WTC11 (cell line): ENCODE measurements at regions not wholly inside any gene's neighbourhood (a gene's known extent, or its start where the extent isn't known, plus 50 kb on each side); places are given as distances from the start of the nearest gene placed in this dataset.

Experiments
- ATAC-seq: fragments of 200-7000 bp; cut with Tn5 transposase; 2 replicates; pipeline ENCODE4 v1.10.0; 2021; ENCODE audit warnings: mild to moderate bottlenecking, moderate library complexity
- CTCF ChIA-PET: fragments of 300-600 bp; sonication (Branson Sonifier 250); formaldehyde crosslinking; loops from one replicate; lab custom pipeline; 2021; ENCODE audit warnings: antibody characterized with exemption; lab: Charles Lee
- POLR2A ChIA-PET: fragments of 350-600 bp; sonication (Branson Sonifier 250); formaldehyde crosslinking; loops from one replicate; lab custom pipeline; 2021; ENCODE audit warnings: antibody characterized with exemption; lab: Charles Lee
- DNase-seq: peaks from one replicate; pipeline ENCODE4 v3.0.0; 2021; ENCODE audit warnings: low spot score
- H3K27ac Mint-ChIP-seq: 2 replicates; pipeline ENCODE4 v1.8.0; 2021; ENCODE audit warnings: mixed read lengths
- H3K27me3 Mint-ChIP-seq: 2 replicates; pipeline ENCODE4 v1.8.0; 2021; ENCODE audit warnings: low read depth, mild to moderate bottlenecking, moderate library complexity, mixed read lengths
- H3K36me3 Mint-ChIP-seq: 2 replicates; pipeline ENCODE4 v1.8.0; 2021; ENCODE audit warnings: mixed read lengths
- H3K4me1 Mint-ChIP-seq: 2 replicates; pipeline ENCODE4 v1.8.0; 2022; ENCODE audit warnings: mixed read lengths
- H3K4me3 Mint-ChIP-seq: 2 replicates; pipeline ENCODE4 v1.8.0; 2021; ENCODE audit warnings: mild to moderate bottlenecking, moderate library complexity, mixed read lengths
- H3K9me3 Mint-ChIP-seq: 2 replicates; pipeline ENCODE4 v1.8.0; 2021; ENCODE audit warnings: mixed read lengths
- FOXP1 ChIP-seq: sonication (generic); formaldehyde crosslinking; IDR thresholded peaks from 2 replicates; pipeline ENCODE4 v1.8.0; 2022; ENCODE audit warnings: missing genetic modification reagents, mild to moderate bottlenecking, moderate library complexity, borderline replicate concordance
- FOXP4 ChIP-seq: sonication (generic); formaldehyde crosslinking; IDR thresholded peaks from 2 replicates; pipeline ENCODE4 v1.8.0; 2022; ENCODE audit warnings: mild to moderate bottlenecking, missing genetic modification reagents
- GTF2I ChIP-seq: fragments of 250-450 bp; sonication (Bioruptor Pico); conservative IDR thresholded peaks from 2 replicates; pipeline ENCODE4 v1.4.0; 2021; ENCODE audit warnings: mild to moderate bottlenecking
- KAT7 ChIP-seq: sonication (generic); formaldehyde crosslinking; IDR thresholded peaks from 2 replicates; pipeline ENCODE4 v1.8.1; 2023; ENCODE audit warnings: missing genetic modification reagents, mild to moderate bottlenecking, borderline replicate concordance
- NFATC4 ChIP-seq: fragments of 250-450 bp; sonication (Bioruptor Pico); IDR thresholded peaks from 2 replicates; pipeline ENCODE4 v1.9.0; 2021; ENCODE audit warnings: mild to moderate bottlenecking
- NR1H2 ChIP-seq: sonication (generic); formaldehyde crosslinking; IDR thresholded peaks from 2 replicates; pipeline ENCODE4 v1.9.0; 2021; ENCODE audit warnings: mild to moderate bottlenecking, moderate library complexity, missing genetic modification reagents
- TEAD4 ChIP-seq: sonication (generic); formaldehyde crosslinking; IDR thresholded peaks from 2 replicates; pipeline ENCODE4 v1.8.0; 2022; ENCODE audit warnings: mild to moderate bottlenecking, missing genetic modification reagents
- ZBTB21 ChIP-seq: sonication (generic); formaldehyde crosslinking; IDR thresholded peaks from 2 replicates; pipeline ENCODE4 v1.8.1; 2023; ENCODE audit warnings: mild to moderate bottlenecking, missing genetic modification reagents, borderline replicate concordance
- ZNF281 ChIP-seq: sonication (generic); formaldehyde crosslinking; IDR thresholded peaks from 2 replicates; pipeline ENCODE4 v1.8.0; 2023; ENCODE audit warnings: mild to moderate bottlenecking, missing genetic modification reagents
- ZNF396 ChIP-seq: fragments of 250-450 bp; sonication (Bioruptor Pico); IDR thresholded peaks from 2 replicates; pipeline ENCODE4 v1.8.0; 2021; ENCODE audit warnings: mild to moderate bottlenecking, moderate library complexity, borderline replicate concordance
- ZNF425 ChIP-seq: fragments of 250-450 bp; sonication (Bioruptor Pico); conservative IDR thresholded peaks from 2 replicates; pipeline ENCODE4 v1.9.0; 2021; ENCODE audit warnings: mild to moderate bottlenecking
- ZNF512 ChIP-seq: sonication (generic); formaldehyde crosslinking; IDR thresholded peaks from 2 replicates; pipeline ENCODE4 v1.8.1; 2022; ENCODE audit warnings: missing genetic modification reagents, borderline replicate concordance
- ZSCAN18 ChIP-seq: fragments of 250-450 bp; sonication (Bioruptor Pico); IDR thresholded peaks from 2 replicates; pipeline ENCODE4 v2.1.2; 2022; ENCODE audit warnings: mild to moderate bottlenecking, moderate library complexity

- no peak overlapping the region for H3K27ac Mint-ChIP-seq
- no peak overlapping the region for H3K4me3 Mint-ChIP-seq
- ChIA-PET CTCF (no interaction called here), POLR2A (no interaction called here)
- H3K27me3 Mint-ChIP-seq = no peaks in the 10 kb centered on the region
- no peak for TF ChIP-seq FOXP1 (CRISPR knock-in tag)
- no peak for TF ChIP-seq KAT7 (CRISPR knock-in tag)
- TF ChIP-seq NR1H2 (CRISPR knock-in tag) = no peak
- TF ChIP-seq NFATC4 (CRISPR knock-in tag) = no peak
- TF ChIP-seq, all 79 proteins: peak for 0
- H3K4me1 Mint-ChIP-seq = peaks cover 3% of the 10 kb centered on the region; the same call in 1 of the 2 replicates
- no peak for ATAC-seq
- H3K36me3 Mint-ChIP-seq = peaks cover 7% of the 10 kb centered on the region
- DNase-seq = no peak
- peaks cover 26% of the 10 kb centered on the region for H3K9me3 Mint-ChIP-seq
Measured at GRCh38 chr18:60082282-60082681, 182.5 kb downstream of the PMAIP1 start.

GRCh38 chr18:60075477-60075876, 175.7 kb downstream of the PMAIP1 start:
- POLR2A ChIA-PET = no interaction called here
- no peak for TF ChIP-seq FOXP4
- no peak for TF ChIP-seq NFATC4 (CRISPR knock-in tag)
- no peak for TF ChIP-seq ZNF512 (CRISPR knock-in tag)
- TF ChIP-seq GTF2I (CRISPR knock-in tag) = no peak
- TF ChIP-seq ZBTB21 (CRISPR knock-in tag) = no peak
- no peak for TF ChIP-seq ZNF425 (CRISPR knock-in tag)
- no peak for TF ChIP-seq ZNF281
- no peak for TF ChIP-seq ZSCAN18 (CRISPR knock-in tag)
- no peak for TF ChIP-seq TEAD4
- TF ChIP-seq ZNF396 (CRISPR knock-in tag) = no peak
- DNase-seq = no peak
- peak; percentile 60 for ATAC-seq
- CTCF ChIA-PET = no interaction called here
- Mint-ChIP-seq H3K36me3 (peaks cover 47% of the 10 kb centered on the region), H3K4me1 (peaks cover 6% of the 10 kb centered on the region), H3K27ac (no peak overlapping the region), H3K9me3 (peaks cover 67% of the 10 kb centered on the region), H3K4me3 (no peak overlapping the region), H3K27me3 (no peaks in the 10 kb centered on the region)
